Keratinocyte (primary cell): ENCODE measurements at regions not wholly inside any gene's neighbourhood (a gene's known extent, or its start where the extent isn't known, plus 50 kb on each side); places are given as distances from the start of the nearest gene placed in this dataset.

ENCODE experiments used
- DNase-seq: peaks from one replicate; pipeline ENCODE4 v3.0.0-alpha.2; 2011; ENCODE audit warnings: low read depth, missing footprints, low spot score
- FAIRE-seq: peaks from 2 replicates; lab custom pipeline; 2011; peaks lifted over from hg19 to GRCh38; lab: Jason Lieb, UNC
- H2AFZ ChIP-seq: 2 replicates; pipeline ENCODE4 v1.6.0; 2012; ENCODE audit warnings: low read length, control low read depth, inconsistent platforms; ENCODE audit not compliant: control insufficient read depth
- H3K27ac ChIP-seq: 2 replicates; pipeline ENCODE4 v1.5.1; 2011; ENCODE audit warnings: low read length; ENCODE audit not compliant: control insufficient read depth, insufficient read depth
- H3K27me3 ChIP-seq: 3 replicates; pipeline ENCODE4 v1.6.0; 2011; ENCODE audit warnings: low read length; ENCODE audit not compliant: control insufficient read depth, insufficient read depth; ENCODE audit errors: extremely low read depth
- H3K36me3 ChIP-seq, 2 experiments: 2 replicates in 1 of 2; 3 replicates in 1 of 2; pipeline ENCODE4 v1.5.1; 2011; ENCODE audit warnings: low read length in 2 of 2, mild to moderate bottlenecking in 1 of 2; ENCODE audit not compliant: control insufficient read depth in 2 of 2, insufficient read depth in 2 of 2; ENCODE audit errors: extremely low read depth in 1 of 2
- H3K4me1 ChIP-seq: 3 replicates; pipeline ENCODE4 v1.5.1; 2011; ENCODE audit warnings: low read length; ENCODE audit not compliant: control insufficient read depth, insufficient read depth; ENCODE audit errors: extremely low read depth
- H3K4me2 ChIP-seq: 3 replicates; pipeline ENCODE4 v1.6.0; 2011; ENCODE audit warnings: low read depth, low read length; ENCODE audit not compliant: control insufficient read depth, insufficient read depth; ENCODE audit errors: extremely low read depth
- H3K4me3 ChIP-seq, 3 experiments: fragments of 200-600 bp in 1 of 3; sonication (generic) in 1 of 3; 2 replicates in 2 of 3; 3 replicates in 1 of 3; pipeline ENCODE4 v1.5.1; 2011 to 2016; ENCODE audit warnings: low read length in 3 of 3, mild to moderate bottlenecking in 3 of 3, control low read depth in 2 of 3, inconsistent platforms in 1 of 3, low read depth in 1 of 3, mixed read lengths in 1 of 3, mixed run types in 1 of 3, moderate library complexity in 1 of 3; ENCODE audit not compliant: control insufficient read depth in 2 of 3, insufficient read depth in 2 of 3; ENCODE audit errors: extremely low read depth in 1 of 3
- H3K79me2 ChIP-seq: 2 replicates; pipeline ENCODE4 v1.6.0; 2012; ENCODE audit warnings: low read length; ENCODE audit not compliant: control insufficient read depth, insufficient read depth
- H3K9ac ChIP-seq: 3 replicates; pipeline ENCODE4 v1.6.0; 2011; ENCODE audit warnings: low read length; ENCODE audit not compliant: control insufficient read depth, insufficient read depth; ENCODE audit errors: extremely low read depth
- H3K9me1 ChIP-seq: 3 replicates; pipeline ENCODE4 v1.6.0; 2011; ENCODE audit warnings: low read length; ENCODE audit not compliant: control insufficient read depth, insufficient read depth; ENCODE audit errors: extremely low read depth
- H3K9me3 ChIP-seq: 2 replicates; pipeline ENCODE4 v1.5.1; 2012; ENCODE audit warnings: low read depth, low read length; ENCODE audit not compliant: control insufficient read depth
- H4K20me1 ChIP-seq: 3 replicates; pipeline ENCODE4 v1.6.0; 2011; ENCODE audit warnings: low read length; ENCODE audit not compliant: control insufficient read depth, insufficient read depth; ENCODE audit errors: extremely low read depth
- EZH2 ChIP-seq: IDR thresholded peaks from one replicate; pipeline ENCODE4 v1.6.1; 2012; ENCODE audit warnings: inconsistent platforms, mild to moderate bottlenecking, low read length, moderate library complexity
- dilution Hi-C: fragments of 300-500 bp; cut with MboI; formaldehyde crosslinking; loops from one replicate; pipeline ENCODE4 v1.7.0; 2020; ENCODE audit warnings: low sequenced_read_pairs; ENCODE audit not compliant: extremely low pct_ligation_motif_present
- TF ChIP-seq, protein P1 (sequence below), 3 experiments: IDR thresholded peaks in 1 of 3; conservative IDR thresholded peaks in 1 of 3; optimal IDR thresholded peaks in 1 of 3; 2 replicates in 2 of 3; 3 replicates in 1 of 3; pipeline versions ENCODE3 to v1.5.1; 2011; ENCODE audit warnings: low read length in 3 of 3, mild to moderate bottlenecking in 3 of 3, moderate library complexity in 2 of 3, control low read depth in 1 of 3, inconsistent platforms in 1 of 3; ENCODE audit not compliant: insufficient read depth in 2 of 3; ENCODE audit errors: extremely low read depth in 1 of 3

DNA sequence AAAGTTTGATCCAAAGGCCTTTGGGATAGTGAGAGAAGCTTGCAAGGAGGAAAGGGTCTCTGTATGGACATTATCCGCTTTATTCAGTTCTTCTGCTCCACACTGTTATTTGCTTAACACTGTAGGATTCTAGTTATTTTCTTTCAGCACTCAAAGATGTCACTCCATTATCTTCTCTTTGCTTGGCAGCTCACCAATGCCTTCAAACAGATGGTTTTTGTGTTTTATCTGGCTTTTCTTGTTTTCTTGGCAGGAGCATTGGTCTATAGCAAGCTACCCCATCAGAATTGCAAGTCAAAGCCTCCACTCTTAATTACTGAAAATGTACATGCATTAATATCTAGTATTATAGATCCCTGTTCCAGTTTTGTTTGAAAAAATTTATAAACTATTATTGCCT is 138.8 kb downstream of the EVA1A start:
- no peak overlapping the region for H3K27ac ChIP-seq
- no peak overlapping the region for H3K4me2 ChIP-seq
- no peaks in the 10 kb centered on the region for H3K9me3 ChIP-seq
- peaks cover 10% of the 10 kb centered on the region for H3K27me3 ChIP-seq
- no peak overlapping the region for H3K9ac ChIP-seq
- H3K79me2 ChIP-seq, result no peaks in the 10 kb centered on the region
- H3K36me3 ChIP-seq, result no peaks in the 10 kb centered on the region
- H2AFZ ChIP-seq, result no peak overlapping the region
- H3K4me1 ChIP-seq, result no peaks in the 10 kb centered on the region
- H3K4me3 ChIP-seq, result no peak overlapping the region
- no peak for TF ChIP-seq EZH2
- TF ChIP-seq, protein P1, sequence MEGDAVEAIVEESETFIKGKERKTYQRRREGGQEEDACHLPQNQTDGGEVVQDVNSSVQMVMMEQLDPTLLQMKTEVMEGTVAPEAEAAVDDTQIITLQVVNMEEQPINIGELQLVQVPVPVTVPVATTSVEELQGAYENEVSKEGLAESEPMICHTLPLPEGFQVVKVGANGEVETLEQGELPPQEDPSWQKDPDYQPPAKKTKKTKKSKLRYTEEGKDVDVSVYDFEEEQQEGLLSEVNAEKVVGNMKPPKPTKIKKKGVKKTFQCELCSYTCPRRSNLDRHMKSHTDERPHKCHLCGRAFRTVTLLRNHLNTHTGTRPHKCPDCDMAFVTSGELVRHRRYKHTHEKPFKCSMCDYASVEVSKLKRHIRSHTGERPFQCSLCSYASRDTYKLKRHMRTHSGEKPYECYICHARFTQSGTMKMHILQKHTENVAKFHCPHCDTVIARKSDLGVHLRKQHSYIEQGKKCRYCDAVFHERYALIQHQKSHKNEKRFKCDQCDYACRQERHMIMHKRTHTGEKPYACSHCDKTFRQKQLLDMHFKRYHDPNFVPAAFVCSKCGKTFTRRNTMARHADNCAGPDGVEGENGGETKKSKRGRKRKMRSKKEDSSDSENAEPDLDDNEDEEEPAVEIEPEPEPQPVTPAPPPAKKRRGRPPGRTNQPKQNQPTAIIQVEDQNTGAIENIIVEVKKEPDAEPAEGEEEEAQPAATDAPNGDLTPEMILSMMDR (optimal IDR thresholded peaks at IDR 0.05 in 1 of 3, IDR thresholded peaks at IDR 0.05 in 1 of 3, conservative IDR thresholded peaks at IDR 0.05 in 1 of 3; ENCODE audit: extremely low read depth in 1 of 3, insufficient read depth in 2 of 3, low read length in 3 of 3), result no peak
- DNase-seq, result no peak
- no peak for FAIRE-seq
- H3K9me1 ChIP-seq, result no peaks in the 10 kb centered on the region
- no peaks in the 10 kb centered on the region for H4K20me1 ChIP-seq
- dilution Hi-C loops, result loop anchor here (25.0 kb wide), 1 partner anchor 185 kb away; no protein-coding TSS in a partner anchor

DNA sequence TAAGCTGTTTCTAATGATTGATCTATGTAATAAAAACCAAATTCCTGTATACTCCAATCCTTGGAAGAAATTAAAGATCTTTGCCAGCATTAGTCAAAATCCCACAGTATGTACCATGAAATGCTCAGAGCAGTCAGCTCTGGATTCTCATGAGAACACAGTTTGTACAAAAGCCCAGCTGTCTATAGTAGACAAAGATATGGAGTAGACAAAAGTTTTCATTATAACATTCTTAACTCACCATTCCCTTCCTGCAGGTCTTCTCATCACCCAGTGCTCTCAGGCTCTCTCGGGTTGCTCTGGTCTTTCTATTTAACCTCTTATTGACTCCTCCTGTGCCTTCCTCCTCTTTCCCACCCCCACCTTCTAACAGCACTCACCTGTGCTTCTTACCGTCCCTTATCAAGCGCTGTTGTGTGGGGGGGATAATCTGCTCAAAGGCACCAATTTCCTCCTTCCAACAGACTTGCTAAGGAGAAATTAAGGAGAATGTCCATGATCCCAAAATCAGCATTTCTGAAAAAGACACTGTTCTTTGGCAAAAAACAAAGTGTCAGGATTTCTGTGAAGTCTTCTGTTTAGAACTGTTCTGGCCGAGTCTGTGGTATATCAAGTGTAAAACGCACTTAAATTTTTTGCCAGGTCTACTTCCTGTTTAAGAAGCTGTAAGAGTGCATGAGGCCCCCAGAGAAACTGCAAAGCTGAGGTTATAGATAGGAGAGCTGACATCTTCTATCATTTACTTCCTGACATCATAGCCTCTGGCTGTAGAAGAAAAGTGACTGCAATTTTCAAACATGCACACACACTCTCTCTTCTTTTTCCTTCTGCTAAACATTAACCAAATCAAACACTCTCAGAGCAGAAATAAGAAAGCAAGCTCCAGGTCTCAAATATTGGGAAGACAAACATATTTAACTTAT is 144.1 kb downstream of the EVA1A start:
- no peaks in the 10 kb centered on the region for H3K9me1 ChIP-seq
- no peaks in the 10 kb centered on the region for H3K79me2 ChIP-seq
- H3K36me3 ChIP-seq, result no peaks in the 10 kb centered on the region
- TF ChIP-seq, protein P1 (optimal IDR thresholded peaks at IDR 0.05 in 1 of 3, IDR thresholded peaks at IDR 0.05 in 1 of 3, conservative IDR thresholded peaks at IDR 0.05 in 1 of 3; ENCODE audit: extremely low read depth in 1 of 3, insufficient read depth in 2 of 3, low read length in 3 of 3), result no peak
- TF ChIP-seq EZH2, result no peak
- H3K9ac ChIP-seq, result no peak overlapping the region
- FAIRE-seq (no peak), DNase-seq (no peak)
- no peak overlapping the region for H3K4me3 ChIP-seq
- no peak overlapping the region for H2AFZ ChIP-seq
- H4K20me1 ChIP-seq, result no peaks in the 10 kb centered on the region
- H3K9me3 ChIP-seq, result no peaks in the 10 kb centered on the region
- no peak overlapping the region for H3K27ac ChIP-seq
- no peak overlapping the region for H3K4me2 ChIP-seq
- peaks cover 10% of the 10 kb centered on the region for H3K27me3 ChIP-seq
- no peaks in the 10 kb centered on the region for H3K4me1 ChIP-seq
- dilution Hi-C loops, result loop anchor here (25.0 kb wide), 1 partner anchor 179 kb away; no protein-coding TSS in a partner anchor
